ENCODE measurements at regions not wholly inside any gene's neighbourhood (a gene's known extent, or its start where the extent isn't known, plus 50 kb on each side); places are given as distances from the start of the nearest gene placed in this dataset.

DNA sequence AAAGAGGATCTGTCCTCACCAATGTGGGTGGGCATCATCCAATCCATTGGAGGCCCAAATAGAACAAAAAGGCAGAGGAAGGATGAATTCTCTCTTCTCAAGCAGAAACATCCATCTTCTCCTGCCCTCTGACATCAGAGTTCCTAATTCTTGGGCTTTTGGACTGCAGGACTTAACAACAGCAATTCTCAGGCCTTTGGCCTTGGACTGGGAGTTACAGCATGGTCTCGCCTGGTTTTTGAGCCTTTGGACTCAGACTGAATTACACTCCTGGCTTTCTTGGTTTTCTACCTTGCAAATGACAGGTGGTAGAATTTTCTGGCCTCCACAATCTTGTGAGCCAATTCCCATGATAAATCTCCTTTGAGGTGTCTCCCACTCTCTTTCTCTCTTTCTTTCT, 60.5 kb upstream of the CD180 start:
- DNase-seq (ENCODE audit: low read depth): no peak
- H3K36me3 ChIP-seq (ENCODE audit: control insufficient read depth, insufficient read depth, low read length): no peaks in the 10 kb centered on the region
- H3K4me3 ChIP-seq (ENCODE audit: low read depth, low read length): no peak overlapping the region
- no peaks in the 10 kb centered on the region for H3K27me3 ChIP-seq (ENCODE audit: control insufficient read depth, insufficient read depth, low read length)
- TF ChIP-seq, protein P1, sequence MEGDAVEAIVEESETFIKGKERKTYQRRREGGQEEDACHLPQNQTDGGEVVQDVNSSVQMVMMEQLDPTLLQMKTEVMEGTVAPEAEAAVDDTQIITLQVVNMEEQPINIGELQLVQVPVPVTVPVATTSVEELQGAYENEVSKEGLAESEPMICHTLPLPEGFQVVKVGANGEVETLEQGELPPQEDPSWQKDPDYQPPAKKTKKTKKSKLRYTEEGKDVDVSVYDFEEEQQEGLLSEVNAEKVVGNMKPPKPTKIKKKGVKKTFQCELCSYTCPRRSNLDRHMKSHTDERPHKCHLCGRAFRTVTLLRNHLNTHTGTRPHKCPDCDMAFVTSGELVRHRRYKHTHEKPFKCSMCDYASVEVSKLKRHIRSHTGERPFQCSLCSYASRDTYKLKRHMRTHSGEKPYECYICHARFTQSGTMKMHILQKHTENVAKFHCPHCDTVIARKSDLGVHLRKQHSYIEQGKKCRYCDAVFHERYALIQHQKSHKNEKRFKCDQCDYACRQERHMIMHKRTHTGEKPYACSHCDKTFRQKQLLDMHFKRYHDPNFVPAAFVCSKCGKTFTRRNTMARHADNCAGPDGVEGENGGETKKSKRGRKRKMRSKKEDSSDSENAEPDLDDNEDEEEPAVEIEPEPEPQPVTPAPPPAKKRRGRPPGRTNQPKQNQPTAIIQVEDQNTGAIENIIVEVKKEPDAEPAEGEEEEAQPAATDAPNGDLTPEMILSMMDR (IDR thresholded peaks at IDR 0.05; ENCODE audit: insufficient read depth, low read length, poor library complexity, severe bottlenecking): no peak

DNA sequence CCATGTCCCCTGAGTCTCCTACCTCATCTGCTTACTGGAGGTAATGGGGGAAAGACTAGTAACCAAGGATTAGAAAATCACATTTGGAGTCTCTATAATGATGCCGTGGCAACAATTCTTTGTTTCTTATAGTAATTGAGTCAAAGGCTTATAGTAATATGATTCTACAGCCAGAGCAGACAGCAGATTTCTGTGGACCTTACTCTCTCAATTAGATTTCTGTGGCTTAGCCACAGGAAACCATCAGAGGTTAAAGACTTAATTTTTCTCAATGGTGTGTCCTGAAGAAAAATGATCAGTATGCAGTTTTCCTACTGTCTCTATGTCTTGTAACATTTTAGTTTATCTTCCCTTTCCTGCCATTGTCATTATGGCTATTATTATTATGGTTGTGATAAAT, 59.3 kb upstream of the CD180 start:
- Histone ChIP-seq H3K36me3 (ENCODE audit: control insufficient read depth, insufficient read depth, low read length) (no peaks in the 10 kb centered on the region), H3K4me3 (ENCODE audit: low read depth, low read length) (no peak overlapping the region), H3K27me3 (ENCODE audit: control insufficient read depth, insufficient read depth, low read length) (no peaks in the 10 kb centered on the region)
- DNase-seq (ENCODE audit: low read depth): no peak
- TF ChIP-seq, protein P1 (IDR thresholded peaks at IDR 0.05; ENCODE audit: insufficient read depth, low read length, poor library complexity, severe bottlenecking): no peak

DNA sequence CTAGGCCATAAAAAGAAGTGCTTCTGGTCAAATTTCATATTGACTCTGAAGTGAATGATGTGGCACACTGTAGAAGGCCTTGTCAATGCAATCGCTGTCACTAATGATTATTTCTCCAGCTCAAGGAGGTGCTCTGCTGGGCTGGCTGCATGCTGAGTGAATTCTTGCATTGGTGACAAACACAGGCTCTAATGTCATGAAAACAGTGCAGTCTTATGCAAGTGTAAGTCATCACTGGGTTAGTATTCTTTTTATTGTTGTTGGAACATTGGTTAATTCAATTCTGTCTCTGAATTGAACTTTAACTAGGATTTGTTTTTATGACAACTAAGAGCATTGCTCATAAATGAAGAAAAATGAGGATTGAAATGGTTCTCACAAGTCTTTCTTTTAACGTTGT, 57.3 kb upstream of the CD180 start:
- no peak for DNase-seq (ENCODE audit: low read depth)
- H3K36me3 ChIP-seq (ENCODE audit: control insufficient read depth, insufficient read depth, low read length): no peaks in the 10 kb centered on the region
- no peaks in the 10 kb centered on the region for H3K27me3 ChIP-seq (ENCODE audit: control insufficient read depth, insufficient read depth, low read length)
- H3K4me3 ChIP-seq (ENCODE audit: low read depth, low read length): no peak overlapping the region
- TF ChIP-seq, protein P1 (IDR thresholded peaks at IDR 0.05; ENCODE audit: insufficient read depth, low read length, poor library complexity, severe bottlenecking): no peak

GRCh38 chr5:67249590-67249895, 52.9 kb upstream of the CD180 start:
- Histone ChIP-seq H3K27me3 (ENCODE audit: control insufficient read depth, insufficient read depth, low read length) (no peaks in the 10 kb centered on the region), H3K36me3 (ENCODE audit: control insufficient read depth, insufficient read depth, low read length) (no peaks in the 10 kb centered on the region), H3K4me3 (ENCODE audit: low read depth, low read length) (no peak overlapping the region)
- no peak for DNase-seq (ENCODE audit: low read depth)
- TF ChIP-seq, protein P1 (IDR thresholded peaks at IDR 0.05; ENCODE audit: insufficient read depth, low read length, poor library complexity, severe bottlenecking): no peak

DNA sequence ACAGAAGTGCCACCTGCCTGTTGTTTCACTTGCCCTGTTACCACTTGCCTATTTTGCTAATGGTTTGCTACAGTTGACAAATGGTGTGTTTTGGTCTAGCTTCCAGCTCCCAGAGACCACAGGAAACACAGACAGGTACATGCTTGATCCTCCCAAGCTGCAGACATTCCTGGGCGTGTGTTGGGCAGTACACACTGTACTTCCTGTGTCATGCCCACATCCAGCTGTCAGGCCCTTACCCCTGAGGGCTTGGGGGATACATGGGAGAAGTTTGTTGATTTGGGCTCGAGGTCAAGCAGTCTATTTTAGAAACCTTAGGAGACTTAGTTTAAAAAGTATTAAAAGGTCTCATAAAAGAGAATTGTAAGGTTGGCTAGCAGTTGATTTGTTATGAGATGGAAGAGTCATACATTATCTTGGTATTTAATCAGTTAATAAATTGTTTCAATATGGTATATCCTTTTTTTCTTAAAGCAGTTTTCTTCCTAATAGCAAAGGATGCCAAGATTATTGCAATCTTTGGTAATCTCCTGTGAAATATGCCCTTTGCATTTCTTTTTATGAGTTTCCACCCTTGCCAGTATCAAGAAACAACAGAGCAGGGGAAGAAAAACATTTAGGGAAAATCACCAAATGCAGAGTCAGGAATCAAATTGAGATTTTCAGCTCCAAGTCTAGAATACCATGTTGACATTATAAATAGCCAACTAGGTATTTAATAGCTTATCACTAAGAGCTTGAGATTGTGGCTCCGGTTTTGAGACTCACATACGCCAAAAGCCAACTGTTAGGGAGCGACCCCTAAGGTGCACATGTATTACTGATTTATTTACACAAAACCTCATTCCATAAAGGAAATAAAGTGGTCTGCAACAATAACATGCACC, 52.3 kb upstream of the CD180 start:
- TF ChIP-seq, protein P1 (IDR thresholded peaks at IDR 0.05; ENCODE audit: insufficient read depth, low read length, poor library complexity, severe bottlenecking): no peak
- Histone ChIP-seq H3K27me3 (ENCODE audit: control insufficient read depth, insufficient read depth, low read length) (no peaks in the 10 kb centered on the region), H3K36me3 (ENCODE audit: control insufficient read depth, insufficient read depth, low read length) (no peaks in the 10 kb centered on the region), H3K4me3 (ENCODE audit: low read depth, low read length) (no peak overlapping the region)
- DNase-seq (ENCODE audit: low read depth): no peak

Data from kidney epithelial cell (primary cell).